Stimulated activated CD4-positive, alpha-beta T cell treated with anti-CD3 and anti-CD28 coated beads, TNF-alpha, amount 100 ng/mL, for 24 hours (primary cell): ENCODE measurements at regions not wholly inside any gene's neighbourhood (a gene's known extent, or its start where the extent isn't known, plus 50 kb on each side); places are given as distances from the start of the nearest gene placed in this dataset.
"Not testable (repeated sequence)": the region's sequence is repeated elsewhere in the genome, so short reads cannot be mapped to it uniquely, and the experiment has no call there.

Experiments used
- DNase-seq, 3 experiments: peaks; one replicate each; pipeline ENCODE4 v3.0.0-alpha.2; 2020; ENCODE audit warnings: low read depth in 3 of 3

GRCh38 chr1:213531369-213532310, 456.1 kb upstream of the PROX1 start:
- DNase-seq, result no peak

GRCh38 chr1:213533125-213533524, 454.6 kb upstream of the PROX1 start:
- no peak for DNase-seq

DNA sequence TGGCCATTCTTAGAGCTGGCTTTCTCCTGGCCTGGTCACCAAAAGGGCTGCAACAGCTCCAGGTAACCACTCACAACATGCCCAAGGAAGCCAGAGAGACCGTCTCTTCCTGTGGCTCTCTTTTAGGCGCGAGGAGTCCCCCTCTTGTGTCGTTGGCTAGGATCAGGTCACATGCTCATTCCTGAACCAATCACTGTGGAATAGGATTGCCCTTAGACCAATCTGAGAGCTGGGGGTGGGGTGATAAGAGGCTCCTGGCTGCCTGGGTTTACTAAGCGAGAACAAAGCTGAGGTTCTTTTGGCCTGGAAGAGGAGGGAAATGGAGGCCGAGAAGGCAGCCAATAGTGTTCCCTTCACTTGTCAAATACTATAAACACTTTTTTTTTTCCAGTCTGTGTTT, 452.1 kb upstream of the PROX1 start:
- no peak for DNase-seq

DNA sequence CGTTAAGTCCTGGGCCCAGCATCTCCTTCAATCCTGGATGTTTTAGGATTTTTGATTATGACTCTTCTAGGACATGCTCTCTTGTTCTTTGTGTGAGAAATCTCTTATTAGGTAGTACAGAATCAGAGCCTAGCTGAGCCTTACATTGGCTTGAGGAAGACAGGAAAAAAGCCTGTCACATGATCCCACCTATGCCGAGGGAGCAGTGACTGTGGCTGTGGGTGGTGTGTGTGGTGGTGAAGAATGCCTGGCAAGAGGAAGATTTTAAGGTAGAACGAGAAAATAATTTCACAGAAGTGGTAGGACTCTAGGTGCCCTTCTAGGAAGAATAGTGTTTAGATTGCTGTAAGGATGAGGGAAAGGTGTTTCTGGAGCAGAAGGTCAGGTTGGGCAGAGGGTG, 449.5 kb upstream of the PROX1 start:
- no peak for DNase-seq

GRCh38 chr1:213539464-213539863, 448.3 kb upstream of the PROX1 start:
- no peak for DNase-seq

- DNase-seq, result no peak
These were observed 446.1 kb upstream of the PROX1 start for GRCh38 chr1:213541641-213542040.

DNA sequence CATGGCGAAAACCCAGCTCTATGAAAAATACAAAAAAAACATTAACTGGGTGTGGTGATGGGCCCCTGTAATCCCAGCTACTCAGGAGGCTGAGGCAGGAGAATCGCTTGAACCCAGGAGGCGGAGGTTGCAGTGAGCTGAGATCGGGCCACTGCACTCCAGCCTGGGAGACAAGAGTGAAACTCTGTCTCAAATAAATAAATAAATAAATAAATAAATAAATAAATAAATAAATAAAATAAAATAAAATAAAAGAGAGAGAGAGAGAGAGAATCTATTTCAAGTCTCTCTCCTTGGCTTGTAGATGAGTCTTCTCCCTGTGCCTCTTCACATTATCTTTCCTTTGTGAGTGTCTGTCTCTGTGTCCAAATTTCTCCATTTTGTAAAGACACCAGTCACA, 442.6 kb upstream of the PROX1 start:
- DNase-seq, result not testable (repeated sequence)

GRCh38 chr1:213549982-213550381, 437.8 kb upstream of the PROX1 start:
- DNase-seq, result no peak

DNA sequence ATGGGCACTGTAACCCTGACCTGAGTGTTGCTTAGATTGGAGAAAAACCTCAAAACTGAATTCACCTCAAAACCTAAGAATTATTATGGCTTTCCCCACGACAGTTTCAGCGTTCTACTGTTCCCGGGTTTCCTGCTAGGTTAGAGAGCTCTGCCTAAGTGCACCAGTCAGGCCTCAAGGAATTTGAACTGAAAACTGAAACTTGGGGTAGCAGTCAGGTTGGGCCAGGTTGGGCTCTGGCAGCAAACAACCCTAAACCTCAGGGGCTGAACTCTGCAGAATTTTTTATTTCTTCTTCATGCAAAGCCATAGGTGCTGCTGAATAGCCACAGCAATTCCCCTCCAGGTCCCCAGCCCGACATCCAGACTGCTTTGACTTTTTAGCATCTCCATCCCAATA, 437.0 kb upstream of the PROX1 start:
- no peak for DNase-seq

DNA sequence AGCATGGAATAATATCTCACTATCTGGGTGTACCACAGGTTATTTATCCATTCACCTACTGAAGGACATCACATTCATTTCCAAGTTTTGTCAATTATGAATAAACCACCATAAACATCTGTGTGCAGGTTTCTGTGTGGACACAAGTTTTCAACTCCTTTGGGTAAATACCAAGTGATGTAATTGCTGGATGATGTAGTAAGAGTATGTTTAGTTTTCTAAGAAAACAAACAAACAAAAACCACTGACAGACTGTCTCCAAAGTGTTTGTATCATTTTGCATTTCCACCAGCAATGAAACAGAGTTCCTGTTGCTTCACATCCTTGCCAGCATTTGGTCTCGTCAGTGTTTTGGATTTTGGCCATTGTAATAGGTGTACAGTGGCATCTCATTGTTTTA, 435.7 kb upstream of the PROX1 start:
- DNase-seq, result no peak

- no peak for DNase-seq
These were observed 427.5 kb upstream of the PROX1 start for GRCh38 chr1:213560226-213560625.

GRCh38 chr1:213561870-213562269, 425.9 kb upstream of the PROX1 start:
- no peak for DNase-seq

- DNase-seq, result no peak
These were observed 423.5 kb upstream of the PROX1 start for GRCh38 chr1:213564215-213564659.

DNA sequence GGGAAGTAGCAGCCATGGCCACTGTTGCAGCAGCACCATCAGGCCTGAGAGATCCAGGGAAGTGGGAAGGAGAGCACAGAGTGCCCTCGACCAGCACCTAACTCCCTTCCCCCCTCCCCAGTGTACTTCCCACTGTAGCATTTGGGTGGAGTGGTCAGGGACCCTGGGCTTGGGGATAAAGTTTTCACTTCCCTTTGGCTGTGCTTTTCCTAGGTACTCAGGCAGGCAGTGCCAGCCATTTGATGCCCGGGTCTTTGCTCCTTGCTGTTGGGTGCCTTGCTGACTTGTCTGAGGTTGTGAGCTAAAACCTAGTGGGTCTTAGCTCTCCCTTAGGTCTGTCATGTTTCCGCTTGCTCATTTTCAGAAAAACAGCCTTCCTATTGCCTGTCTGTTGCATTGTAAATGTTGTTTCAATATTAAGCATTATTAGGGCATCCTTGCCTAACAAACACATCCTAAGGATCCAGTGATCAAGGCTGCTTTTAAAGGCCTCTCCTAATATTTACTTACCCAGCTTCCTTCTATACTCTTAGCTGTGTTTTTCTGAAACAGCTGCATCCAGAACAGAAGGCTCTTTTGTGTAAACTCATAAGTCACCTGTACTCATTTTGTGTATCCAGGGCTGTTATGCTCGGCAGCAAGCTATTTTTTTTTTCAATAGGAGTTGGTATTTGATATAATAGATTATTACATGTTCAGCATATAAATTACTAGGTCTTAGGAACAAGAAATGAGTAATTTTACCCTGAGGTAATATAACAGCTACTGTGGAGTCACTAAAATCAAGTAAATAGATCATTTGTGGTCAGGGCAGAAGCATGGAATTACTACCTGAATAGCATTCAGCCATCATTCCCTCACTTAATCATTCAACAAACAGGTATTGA, 418.6 kb upstream of the PROX1 start:
- DNase-seq, result no peak

GRCh38 chr1:213569816-213570150, 418.0 kb upstream of the PROX1 start:
- DNase-seq, result no peak

GRCh38 chr1:213570487-213570886, 417.3 kb upstream of the PROX1 start:
- DNase-seq, result no peak

DNA sequence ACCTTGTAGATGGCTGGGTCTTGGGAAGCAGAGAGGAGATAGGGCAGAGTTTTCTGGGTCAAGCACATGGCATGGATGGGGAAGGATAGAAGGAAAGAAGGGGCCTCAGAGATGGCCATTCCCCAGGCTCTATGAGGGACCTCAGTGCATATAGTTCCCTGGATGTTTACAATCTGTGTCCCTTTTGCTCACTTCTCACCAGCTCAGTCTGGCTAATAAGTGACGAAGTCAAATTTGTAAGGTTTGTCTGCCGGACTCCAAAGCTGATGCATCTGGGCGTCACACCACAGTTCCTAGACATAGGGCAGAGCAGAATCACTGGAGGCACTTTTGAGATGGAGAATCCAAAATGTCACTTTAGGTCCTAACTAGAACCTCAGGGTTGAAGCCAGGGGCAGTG, 416.4 kb upstream of the PROX1 start:
- no peak for DNase-seq

DNA sequence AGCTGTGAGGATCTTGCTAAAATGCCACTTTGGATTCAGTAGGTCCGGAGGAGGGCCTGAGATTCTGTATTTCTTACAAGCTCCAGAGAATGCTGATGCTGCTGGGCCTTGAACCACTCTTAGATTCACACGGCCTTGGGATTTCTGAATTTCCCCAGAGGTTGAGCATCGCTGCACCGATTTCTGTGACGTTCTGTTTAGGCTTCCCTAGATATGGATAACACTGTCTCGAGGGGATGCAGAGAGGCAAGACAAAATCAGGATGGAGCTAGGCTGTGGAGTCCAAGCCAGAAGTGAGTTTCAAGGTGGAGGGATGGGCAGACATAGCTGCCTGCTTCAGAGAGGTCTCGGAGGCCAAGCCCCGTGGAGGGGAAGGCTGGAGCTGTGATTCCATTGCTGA, 415.9 kb upstream of the PROX1 start:
- DNase-seq, result no peak

- no peak for DNase-seq
These were observed 414.7 kb upstream of the PROX1 start for GRCh38 chr1:213572912-213573647.

GRCh38 chr1:213573648-213574009, 414.1 kb upstream of the PROX1 start:
- no peak for DNase-seq

- no peak for DNase-seq
These were observed 404.7 kb upstream of the PROX1 start for GRCh38 chr1:213582976-213583567.

- no peak for DNase-seq
These were observed 403.5 kb upstream of the PROX1 start for GRCh38 chr1:213584272-213584671.
